ENCODE measurements at regions not wholly inside any gene's neighbourhood (a gene's known extent, or its start where the extent isn't known, plus 50 kb on each side); places are given as distances from the start of the nearest gene placed in this dataset.

DNA sequence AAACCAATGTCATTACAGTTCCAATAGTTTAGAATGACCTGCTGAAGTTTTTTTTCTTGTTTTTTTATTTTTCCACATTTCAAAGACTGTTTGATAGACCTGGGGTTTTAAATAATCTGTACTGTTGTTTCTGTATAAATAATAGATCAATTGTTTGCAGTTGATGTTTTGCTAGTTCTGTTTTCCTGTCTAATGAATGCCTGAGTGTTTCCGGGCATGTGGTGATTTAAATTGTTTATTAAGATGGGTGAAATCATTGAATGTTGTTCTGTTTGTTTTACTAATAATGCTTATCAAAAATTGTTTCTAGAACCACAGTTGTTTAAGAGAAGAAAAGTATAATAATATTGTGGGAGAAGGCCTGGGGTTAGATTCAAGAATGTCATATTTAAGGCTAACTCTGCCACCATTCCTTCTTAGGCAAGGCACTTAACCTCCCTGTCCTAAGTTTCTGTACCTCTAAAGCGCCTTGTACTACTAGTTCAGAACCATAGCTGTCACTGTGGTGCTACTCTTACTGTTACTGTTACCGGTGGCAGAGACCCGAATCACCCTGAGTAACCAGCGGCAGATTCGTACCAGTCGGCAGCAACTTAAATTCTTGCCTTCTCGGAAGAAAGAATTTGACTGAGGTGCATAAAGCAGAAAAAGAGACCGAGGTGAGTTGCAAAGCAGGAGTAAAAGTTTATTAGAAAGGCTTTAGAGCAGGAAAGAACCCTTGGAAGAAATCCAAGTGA is 1014.1 kb downstream of the REEP3 start:
- no peak for DNase-seq (ENCODE audit: low read depth)
- H3K4me3 ChIP-seq (ENCODE audit: low read depth, low read length) = no peak overlapping the region
- TF ChIP-seq, protein P1, sequence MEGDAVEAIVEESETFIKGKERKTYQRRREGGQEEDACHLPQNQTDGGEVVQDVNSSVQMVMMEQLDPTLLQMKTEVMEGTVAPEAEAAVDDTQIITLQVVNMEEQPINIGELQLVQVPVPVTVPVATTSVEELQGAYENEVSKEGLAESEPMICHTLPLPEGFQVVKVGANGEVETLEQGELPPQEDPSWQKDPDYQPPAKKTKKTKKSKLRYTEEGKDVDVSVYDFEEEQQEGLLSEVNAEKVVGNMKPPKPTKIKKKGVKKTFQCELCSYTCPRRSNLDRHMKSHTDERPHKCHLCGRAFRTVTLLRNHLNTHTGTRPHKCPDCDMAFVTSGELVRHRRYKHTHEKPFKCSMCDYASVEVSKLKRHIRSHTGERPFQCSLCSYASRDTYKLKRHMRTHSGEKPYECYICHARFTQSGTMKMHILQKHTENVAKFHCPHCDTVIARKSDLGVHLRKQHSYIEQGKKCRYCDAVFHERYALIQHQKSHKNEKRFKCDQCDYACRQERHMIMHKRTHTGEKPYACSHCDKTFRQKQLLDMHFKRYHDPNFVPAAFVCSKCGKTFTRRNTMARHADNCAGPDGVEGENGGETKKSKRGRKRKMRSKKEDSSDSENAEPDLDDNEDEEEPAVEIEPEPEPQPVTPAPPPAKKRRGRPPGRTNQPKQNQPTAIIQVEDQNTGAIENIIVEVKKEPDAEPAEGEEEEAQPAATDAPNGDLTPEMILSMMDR (IDR thresholded peaks at IDR 0.05; ENCODE audit: low read depth, low read length, missing control alignments) = no peak

DNA sequence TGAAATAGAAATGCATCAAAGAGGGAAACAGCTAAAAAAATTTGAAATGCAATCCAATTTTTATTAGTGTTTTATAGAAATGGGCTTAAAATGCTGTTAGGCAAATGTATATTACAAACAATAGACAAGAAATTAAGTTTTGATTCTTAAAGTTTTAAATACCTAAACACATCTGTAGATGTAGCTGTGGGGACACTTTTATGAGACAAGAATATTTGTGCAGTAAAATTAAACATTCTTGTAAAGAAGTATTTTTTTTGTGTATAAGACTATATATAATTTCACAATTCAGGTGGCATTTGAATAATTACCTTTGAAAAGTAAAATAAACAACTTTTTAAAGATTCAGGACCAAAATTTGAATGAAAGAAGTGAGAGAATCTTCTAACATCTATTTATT is 1015.9 kb downstream of the REEP3 start:
- H3K4me3 ChIP-seq (ENCODE audit: low read depth, low read length) = no peak overlapping the region
- TF ChIP-seq, protein P1 (IDR thresholded peaks at IDR 0.05; ENCODE audit: low read depth, low read length, missing control alignments) = no peak
- no peak for DNase-seq (ENCODE audit: low read depth)

GRCh38 chr10:64537928-64538327 is 1016.7 kb downstream of the REEP3 start:
- TF ChIP-seq, protein P1 (IDR thresholded peaks at IDR 0.05; ENCODE audit: low read depth, low read length, missing control alignments) = no peak
- H3K4me3 ChIP-seq (ENCODE audit: low read depth, low read length) = no peak overlapping the region
- DNase-seq (ENCODE audit: low read depth) = no peak

GRCh38 chr10:64546073-64546472 is 1024.9 kb downstream of the REEP3 start:
- no peak overlapping the region for H3K4me3 ChIP-seq (ENCODE audit: low read depth, low read length)
- TF ChIP-seq, protein P1 (IDR thresholded peaks at IDR 0.05; ENCODE audit: low read depth, low read length, missing control alignments) = no peak
- DNase-seq (ENCODE audit: low read depth) = no peak

DNA sequence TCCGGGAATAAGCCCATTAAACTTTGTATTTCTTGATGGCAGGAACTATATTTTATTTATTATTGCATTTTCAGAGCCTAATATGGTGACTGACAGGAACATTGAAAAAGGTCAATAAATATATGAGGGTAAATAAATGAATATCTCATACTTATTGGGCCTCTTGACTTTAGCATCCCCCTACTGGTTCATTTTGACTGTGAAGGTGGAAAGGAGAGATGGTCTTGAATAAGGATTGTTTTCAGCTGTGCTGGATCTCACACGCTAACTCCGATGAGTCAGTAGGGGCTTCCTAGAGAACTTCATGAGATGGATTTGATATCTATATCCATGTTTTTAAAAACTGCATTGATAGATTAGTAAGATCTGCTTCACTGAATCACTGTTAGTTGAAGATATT is 1026.0 kb downstream of the REEP3 start:
- H3K4me3 ChIP-seq (ENCODE audit: low read depth, low read length) = no peak overlapping the region
- no peak for DNase-seq (ENCODE audit: low read depth)
- TF ChIP-seq, protein P1 (IDR thresholded peaks at IDR 0.05; ENCODE audit: low read depth, low read length, missing control alignments) = no peak

GRCh38 chr10:64555666-64556065 is 1034.5 kb downstream of the REEP3 start:
- no peak overlapping the region for H3K4me3 ChIP-seq (ENCODE audit: low read depth, low read length)
- TF ChIP-seq, protein P1 (IDR thresholded peaks at IDR 0.05; ENCODE audit: low read depth, low read length, missing control alignments) = no peak
- DNase-seq (ENCODE audit: low read depth) = no peak

Data from GM12864 (cell line).